ENCODE measurements at regions not wholly inside any gene's neighbourhood (a gene's known extent, or its start where the extent isn't known, plus 50 kb on each side); places are given as distances from the start of the nearest gene placed in this dataset.

- no peak for TF ChIP-seq ZNF462 (CRISPR knock-in tag; IDR thresholded peaks at IDR 0.05)
These were observed 1113.1 kb downstream of the STIM2 start (continued) for GRCh38 chr4:27973700-27974099.

- Histone ChIP-seq H3K79me2 (replicated peaks; ENCODE audit: insufficient read depth) (no peaks in the 10 kb centered on the region), H3K27ac (ENCODE audit: low read depth) (no peak overlapping the region), H3K36me3 (ENCODE audit: insufficient read depth) (no peaks in the 10 kb centered on the region), H3K4me1 (ENCODE audit: insufficient read depth) (no peaks in the 10 kb centered on the region), H3K4me3 (no peak overlapping the region), H3K4me2 (no peak overlapping the region), H2AFZ (no peak overlapping the region), H4K20me1 (replicated peaks; ENCODE audit: insufficient read depth) (no peaks in the 10 kb centered on the region), H3K27me3 (ENCODE audit: insufficient read depth) (no peaks in the 10 kb centered on the region), H3K9me2 (ENCODE audit: insufficient read depth) (peaks cover 12% of the 10 kb centered on the region; the same call in 1 of the 2 replicates), H3F3A (replicated peaks; ENCODE audit: low read depth) (no peaks in the 10 kb centered on the region)
- H3K4me3 Mint-ChIP-seq, result no peak overlapping the region
- DNase-seq (ENCODE audit: low spot score), result no peak
- TF ChIP-seq ZNF331 (CRISPR knock-in tag; IDR thresholded peaks at IDR 0.05; ENCODE audit: low read depth), result no peak
- no peak for TF ChIP-seq ETS1 (IDR thresholded peaks at IDR 0.05)
- TF ChIP-seq NANOG (IDR thresholded peaks at IDR 0.05; ENCODE audit: borderline replicate concordance), result no peak
- no peak for TF ChIP-seq CTCF (conservative IDR thresholded peaks at IDR 0.05; ENCODE audit: low read depth in 2 of 2)
- no peak for TF ChIP-seq EZH2 (IDR thresholded peaks at IDR 0.05; ENCODE audit: low read depth, unreplicated experiment)
- TF ChIP-seq ZNF114 (CRISPR knock-in tag; IDR thresholded peaks at IDR 0.05), result no peak
- no peak for TF ChIP-seq ZNF462 (CRISPR knock-in tag; IDR thresholded peaks at IDR 0.05)
- peaks cover 5% of the 10 kb centered on the region for H3K27me3 Mint-ChIP-seq (ENCODE audit: insufficient read depth, low read depth, poor library complexity)
- peaks cover 14% of the 10 kb centered on the region for H3K4me1 Mint-ChIP-seq
- no peak for ATAC-seq
- H3K27ac Mint-ChIP-seq, result no peak overlapping the region
- peaks cover 12% of the 10 kb centered on the region for H3K9me3 Mint-ChIP-seq
- H3K36me3 Mint-ChIP-seq (ENCODE audit: low read depth), result peaks cover 5% of the 10 kb centered on the region
These were observed 1113.7 kb downstream of the STIM2 start for GRCh38 chr4:27974339-27974738.
